GM20000 (cell line): ENCODE measurements at regions not wholly inside any gene's neighbourhood (a gene's known extent, or its start where the extent isn't known, plus 50 kb on each side); places are given as distances from the start of the nearest gene placed in this dataset.

Experiments
- DNase-seq: peaks from one replicate; pipeline ENCODE4 v3.0.0; 2012; ENCODE audit warnings: low spot score
- CTCF ChIP-seq: IDR thresholded peaks from 2 replicates; pipeline ENCODE4 v1.5.1; 2012; ENCODE audit warnings: mild to moderate bottlenecking, control low read depth; ENCODE audit errors: extremely low read depth, missing control alignments

- TF ChIP-seq CTCF = no peak
- no peak for DNase-seq
Observed at GRCh38 chr17:70615831-70616230, 446.5 kb downstream of the KCNJ2 start.

- DNase-seq = no peak
- no peak for TF ChIP-seq CTCF
Observed at GRCh38 chr17:70618641-70619040, 449.3 kb downstream of the KCNJ2 start.

- DNase-seq = no peak
- no peak for TF ChIP-seq CTCF
Observed at GRCh38 chr17:70621566-70621965, 452.2 kb downstream of the KCNJ2 start.

GRCh38 chr17:70622368-70623260 lies 453.3 kb downstream of the KCNJ2 start:
- DNase-seq = peak; percentile 19
- TF ChIP-seq CTCF = no peak

- no peak for DNase-seq
- TF ChIP-seq CTCF = no peak
Observed at GRCh38 chr17:70624211-70624610, 454.9 kb downstream of the KCNJ2 start.

GRCh38 chr17:70629902-70630301 lies 460.6 kb downstream of the KCNJ2 start:
- TF ChIP-seq CTCF = no peak

GRCh38 chr17:70636517-70637133 lies 467.3 kb downstream of the KCNJ2 start:
- TF ChIP-seq CTCF = peak; percentile 56
- peak; percentile 45 for DNase-seq

More at GRCh38 chr17:70629902-70630301, 460.6 kb downstream of the KCNJ2 start:
- no peak for DNase-seq
